ENCODE measurements at regions not wholly inside any gene's neighbourhood (a gene's known extent, or its start where the extent isn't known, plus 50 kb on each side); places are given as distances from the start of the nearest gene placed in this dataset.

GRCh38 chr12:118874698-118875548 is 106.4 kb upstream of the SRRM4 start:
- no peaks in the 10 kb centered on the region for H3K27me3 ChIP-seq (ENCODE audit: control insufficient read depth in 3 of 3, insufficient read depth in 3 of 3, low read length in 2 of 3)
- H3K9ac ChIP-seq (ENCODE audit: insufficient read depth in 1 of 2, low read length in 2 of 2), result no peak overlapping the region
- peaks cover 0 to 2% (median 0%) of the 10 kb centered on the region in 4 donors for H3K9me3 ChIP-seq (ENCODE audit: control insufficient read depth in 4 of 4, insufficient read depth in 3 of 4, low read length in 3 of 4)
- no peak for ATAC-seq (ENCODE audit: insufficient read depth, low FRiP score)
- TF ChIP-seq, protein P1, sequence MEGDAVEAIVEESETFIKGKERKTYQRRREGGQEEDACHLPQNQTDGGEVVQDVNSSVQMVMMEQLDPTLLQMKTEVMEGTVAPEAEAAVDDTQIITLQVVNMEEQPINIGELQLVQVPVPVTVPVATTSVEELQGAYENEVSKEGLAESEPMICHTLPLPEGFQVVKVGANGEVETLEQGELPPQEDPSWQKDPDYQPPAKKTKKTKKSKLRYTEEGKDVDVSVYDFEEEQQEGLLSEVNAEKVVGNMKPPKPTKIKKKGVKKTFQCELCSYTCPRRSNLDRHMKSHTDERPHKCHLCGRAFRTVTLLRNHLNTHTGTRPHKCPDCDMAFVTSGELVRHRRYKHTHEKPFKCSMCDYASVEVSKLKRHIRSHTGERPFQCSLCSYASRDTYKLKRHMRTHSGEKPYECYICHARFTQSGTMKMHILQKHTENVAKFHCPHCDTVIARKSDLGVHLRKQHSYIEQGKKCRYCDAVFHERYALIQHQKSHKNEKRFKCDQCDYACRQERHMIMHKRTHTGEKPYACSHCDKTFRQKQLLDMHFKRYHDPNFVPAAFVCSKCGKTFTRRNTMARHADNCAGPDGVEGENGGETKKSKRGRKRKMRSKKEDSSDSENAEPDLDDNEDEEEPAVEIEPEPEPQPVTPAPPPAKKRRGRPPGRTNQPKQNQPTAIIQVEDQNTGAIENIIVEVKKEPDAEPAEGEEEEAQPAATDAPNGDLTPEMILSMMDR (IDR thresholded peaks at IDR 0.05; ENCODE audit: control extremely low read depth, extremely low read depth), result no peak
- H3K27ac ChIP-seq (ENCODE audit: low read depth in 1 of 2, low read length in 1 of 2), result no peak overlapping the region
- WGBS, 2 donors, result 22 to 30% methylated on average over 6 of the region's 6 CpGs
- no peaks in the 10 kb centered on the region for H3K4me1 ChIP-seq (ENCODE audit: control insufficient read depth in 5 of 5, insufficient read depth in 5 of 5, low read length in 5 of 5)
- H3K4me3 ChIP-seq, result no peak overlapping the region
- peak in 1 of 3 donors; percentile 0 for DNase-seq
- no peaks in the 10 kb centered on the region for H3K36me3 ChIP-seq (ENCODE audit: control insufficient read depth in 4 of 4, insufficient read depth in 4 of 4, low read length in 4 of 4)

DNA sequence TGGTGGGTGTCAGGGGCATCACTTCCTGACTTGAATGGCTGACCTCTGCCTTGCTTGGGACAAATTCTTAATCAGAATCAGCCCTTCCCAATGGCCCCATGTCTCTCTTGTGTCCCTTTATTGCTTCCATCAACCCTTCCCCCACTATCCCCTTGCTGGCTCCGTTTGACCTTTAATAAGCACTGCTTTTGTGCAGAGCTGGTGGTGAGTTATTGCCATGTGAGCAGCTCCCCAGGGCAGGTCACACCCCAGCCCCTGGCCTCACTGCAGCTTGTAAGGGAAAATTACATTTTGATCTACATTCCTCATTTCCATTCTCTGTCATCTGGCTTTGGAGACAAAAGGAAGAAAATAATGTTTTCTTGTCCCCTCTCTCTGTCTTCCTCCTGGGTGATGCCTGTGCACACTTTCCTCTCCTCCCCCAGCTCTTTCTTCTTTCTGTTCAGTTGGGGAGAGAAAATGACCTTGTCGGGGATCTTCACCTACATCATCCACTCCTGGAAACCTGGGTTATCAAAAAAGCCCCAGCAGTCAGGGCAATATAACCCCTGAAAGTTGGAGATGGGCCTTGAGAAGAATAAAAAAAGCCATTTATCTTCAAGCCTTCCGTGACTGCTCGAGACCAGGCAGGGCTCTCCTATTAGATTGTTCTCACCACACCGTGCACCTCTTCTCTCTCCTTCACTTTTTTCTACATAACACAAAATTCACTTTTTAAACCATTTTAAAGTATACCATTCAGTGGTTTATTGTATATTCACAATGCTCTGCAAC is 100.4 kb upstream of the SRRM4 start:
- Histone ChIP-seq H3K9me3 (ENCODE audit: control insufficient read depth in 4 of 4, insufficient read depth in 3 of 4, low read length in 3 of 4) (peaks cover 0 to 2% (median 0%) of the 10 kb centered on the region in 4 donors), H3K4me3 (no peak overlapping the region), H3K36me3 (ENCODE audit: control insufficient read depth in 4 of 4, insufficient read depth in 4 of 4, low read length in 4 of 4) (no peaks in the 10 kb centered on the region), H3K9ac (ENCODE audit: insufficient read depth in 1 of 2, low read length in 2 of 2) (no peak overlapping the region), H3K4me1 (ENCODE audit: control insufficient read depth in 5 of 5, insufficient read depth in 5 of 5, low read length in 5 of 5) (no peaks in the 10 kb centered on the region), H3K27ac (ENCODE audit: low read depth in 1 of 2, low read length in 1 of 2) (no peak overlapping the region), H3K27me3 (ENCODE audit: control insufficient read depth in 3 of 3, insufficient read depth in 3 of 3, low read length in 2 of 3) (no peaks in the 10 kb centered on the region)
- no peak for ATAC-seq (ENCODE audit: insufficient read depth, low FRiP score)
- no peak for DNase-seq
- TF ChIP-seq, protein P1 (IDR thresholded peaks at IDR 0.05; ENCODE audit: control extremely low read depth, extremely low read depth), result no peak
- 57 to 67% methylated on average over 5 of the region's 5 CpGs for WGBS, 2 donors

DNA sequence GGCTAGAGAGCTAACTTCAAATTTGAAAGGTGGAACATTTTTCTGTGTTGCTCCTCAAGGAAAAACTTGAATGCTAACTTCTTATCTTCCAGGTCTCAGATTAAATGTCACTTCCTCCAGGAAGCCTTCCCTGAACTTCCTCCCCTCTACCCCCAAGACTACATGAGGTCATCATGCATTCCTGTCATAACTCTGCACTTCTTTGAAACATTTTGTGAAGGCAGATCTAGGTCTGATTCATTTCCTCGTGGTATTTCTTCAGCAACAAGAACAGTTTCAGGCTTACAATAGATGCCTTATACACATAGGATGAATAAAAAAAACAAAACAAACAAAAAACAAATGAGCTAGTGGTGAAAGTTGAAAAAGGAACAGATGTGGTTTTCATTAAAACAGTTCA is 97.1 kb upstream of the SRRM4 start:
- no peaks in the 10 kb centered on the region for H3K4me1 ChIP-seq (ENCODE audit: control insufficient read depth in 5 of 5, insufficient read depth in 5 of 5, low read length in 5 of 5)
- DNase-seq, result no peak
- no peak overlapping the region for H3K4me3 ChIP-seq
- no peaks in the 10 kb centered on the region for H3K9me3 ChIP-seq (ENCODE audit: control insufficient read depth in 4 of 4, insufficient read depth in 3 of 4, low read length in 3 of 4)
- 37 to 49% methylated on average over 1 of the region's 1 CpG for WGBS, 2 donors
- H3K27ac ChIP-seq (ENCODE audit: low read depth in 1 of 2, low read length in 1 of 2), result no peak overlapping the region
- no peak for ATAC-seq (ENCODE audit: insufficient read depth, low FRiP score)
- H3K9ac ChIP-seq (ENCODE audit: insufficient read depth in 1 of 2, low read length in 2 of 2), result no peak overlapping the region
- TF ChIP-seq, protein P1 (IDR thresholded peaks at IDR 0.05; ENCODE audit: control extremely low read depth, extremely low read depth), result no peak
- H3K36me3 ChIP-seq (ENCODE audit: control insufficient read depth in 4 of 4, insufficient read depth in 4 of 4, low read length in 4 of 4), result no peaks in the 10 kb centered on the region
- H3K27me3 ChIP-seq (ENCODE audit: control insufficient read depth in 3 of 3, insufficient read depth in 3 of 3, low read length in 2 of 3), result no peaks in the 10 kb centered on the region

All from lung (tissue), 11 donors.